ENCODE measurements at regions not wholly inside any gene's neighbourhood (a gene's known extent, or its start where the extent isn't known, plus 50 kb on each side); places are given as distances from the start of the nearest gene placed in this dataset.

DNA sequence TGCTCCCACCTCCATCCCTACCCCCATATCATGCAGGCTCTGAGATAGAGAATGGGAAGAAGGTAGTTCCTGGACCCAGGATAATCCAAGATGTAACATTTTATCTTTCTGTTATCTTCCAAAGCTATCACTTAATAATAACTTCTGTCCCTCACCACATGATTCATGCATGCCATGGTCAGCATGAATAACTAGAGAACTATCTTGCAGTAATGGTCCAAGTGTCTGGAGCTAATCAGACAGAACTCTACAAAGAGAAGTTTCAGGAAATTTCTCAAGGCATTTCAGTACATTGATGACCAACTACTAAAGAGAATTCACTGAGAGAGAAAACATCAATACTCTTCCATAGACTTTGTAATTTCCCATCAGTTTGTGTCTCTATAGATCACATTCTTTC is 1469.7 kb upstream of the PIK3C3 start:
- no peak for DNase-seq

DNA sequence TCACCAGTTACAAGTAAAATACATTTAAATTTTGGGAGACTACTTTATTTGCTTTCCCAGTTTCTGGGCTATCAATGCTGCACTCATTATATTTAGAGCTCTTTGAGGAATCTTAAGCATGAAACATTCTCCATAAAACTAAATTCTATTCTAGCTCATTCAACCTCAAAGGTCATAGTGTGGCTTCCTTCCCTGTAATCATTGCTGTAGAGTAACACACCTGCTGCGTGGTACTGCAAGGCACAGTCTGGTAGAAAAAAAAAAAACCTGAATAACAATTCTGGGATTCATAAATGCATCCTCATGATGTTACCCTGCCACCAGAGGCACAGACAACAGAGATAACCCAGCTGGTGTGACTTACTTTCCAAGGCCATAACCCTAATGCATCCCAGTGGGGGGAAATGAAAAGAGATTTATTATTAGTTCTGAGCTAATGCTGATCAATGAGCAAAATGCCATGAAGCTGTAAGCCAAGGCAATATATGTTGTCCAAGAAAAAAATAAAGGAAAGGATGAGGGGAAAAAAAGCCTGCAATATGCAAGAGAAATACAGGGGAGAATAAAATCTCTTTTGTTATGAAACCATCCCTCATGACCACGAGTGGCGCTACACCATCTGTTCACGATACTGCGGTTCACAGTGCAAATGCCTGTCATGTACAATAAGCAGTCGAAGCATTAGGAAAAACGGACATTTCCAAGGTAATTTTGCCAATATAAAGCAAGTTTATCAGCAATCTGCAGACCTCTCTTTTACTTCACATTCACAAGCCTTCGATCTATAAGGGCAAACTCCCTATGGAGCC is 1481.6 kb upstream of the PIK3C3 start:
- no peak for DNase-seq

DNA sequence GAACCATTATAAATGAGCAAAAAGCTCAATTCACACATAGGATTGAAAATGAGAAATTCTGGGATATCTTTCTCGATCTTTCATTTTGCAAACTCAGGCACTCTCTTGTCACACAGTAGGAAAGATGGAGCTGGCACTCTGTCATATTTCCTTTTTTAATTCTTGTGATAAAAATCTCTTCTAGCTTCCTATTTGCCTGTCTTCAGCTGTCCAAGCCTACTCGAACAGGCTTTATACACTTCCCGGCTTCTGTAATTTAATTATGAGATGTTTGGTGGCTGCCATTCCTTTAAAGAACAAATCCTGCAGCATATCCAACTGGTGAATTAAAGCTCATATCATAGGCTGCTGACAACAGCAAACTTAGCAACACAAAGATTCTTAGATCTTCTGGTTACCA is 1484.3 kb upstream of the PIK3C3 start:
- DNase-seq, result no peak

DNA sequence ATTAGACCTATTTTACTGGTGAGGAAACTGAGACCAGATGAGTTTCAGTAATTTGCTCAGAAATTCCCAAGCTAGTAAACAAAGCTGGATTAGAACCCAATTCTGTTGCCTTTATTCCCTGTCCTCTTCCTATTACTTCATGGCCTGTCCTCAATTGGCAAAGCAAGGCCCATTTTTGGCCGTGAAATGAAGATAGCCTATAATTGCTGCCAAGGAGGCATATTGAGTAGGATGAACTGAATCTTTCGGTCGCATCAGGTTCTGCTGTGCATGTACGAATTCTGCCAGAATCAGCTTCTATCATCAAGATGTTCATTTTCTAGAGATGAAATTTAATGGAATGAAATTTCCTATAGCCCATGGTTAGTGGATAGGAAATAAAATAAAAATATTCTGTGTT is 1485.2 kb upstream of the PIK3C3 start:
- DNase-seq, result no peak

DNA sequence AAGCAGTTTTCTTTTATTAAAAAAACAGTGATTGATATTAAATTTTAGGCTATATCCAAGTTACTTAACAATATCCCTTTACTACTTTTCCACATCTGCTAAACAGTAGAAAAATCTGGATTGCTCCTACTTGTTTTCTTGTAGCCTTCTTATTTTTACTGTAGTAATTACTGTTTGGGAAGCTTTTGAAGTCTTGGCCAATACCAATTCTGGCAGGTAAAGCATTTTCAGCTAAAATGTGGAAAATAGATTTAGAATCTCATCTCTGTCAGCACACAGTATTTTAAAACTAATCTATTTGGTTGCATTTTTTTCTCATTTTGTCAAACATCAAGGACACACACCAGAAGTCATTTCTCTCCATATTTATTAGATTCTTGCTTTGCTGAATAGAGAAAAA is 1485.7 kb upstream of the PIK3C3 start:
- no peak for DNase-seq

DNA sequence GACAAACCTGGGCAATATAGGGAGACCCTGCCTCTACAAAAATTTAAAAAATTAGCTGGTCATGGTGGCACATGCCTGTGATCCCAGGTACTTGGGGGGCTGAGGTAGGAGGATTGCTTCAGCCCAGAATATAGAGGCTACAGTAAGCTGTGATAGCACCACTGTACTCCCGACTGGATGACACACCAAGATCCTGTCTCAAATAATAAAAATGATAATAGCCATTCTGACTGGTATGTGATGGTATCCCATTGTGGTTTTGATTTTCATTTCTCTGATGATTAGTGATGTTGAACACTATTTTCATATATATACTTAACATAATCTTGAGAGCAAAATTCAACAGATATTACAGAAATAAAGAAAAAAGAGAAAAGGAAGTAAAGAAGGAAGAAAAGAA is 1491.0 kb upstream of the PIK3C3 start:
- no peak for DNase-seq

DNA sequence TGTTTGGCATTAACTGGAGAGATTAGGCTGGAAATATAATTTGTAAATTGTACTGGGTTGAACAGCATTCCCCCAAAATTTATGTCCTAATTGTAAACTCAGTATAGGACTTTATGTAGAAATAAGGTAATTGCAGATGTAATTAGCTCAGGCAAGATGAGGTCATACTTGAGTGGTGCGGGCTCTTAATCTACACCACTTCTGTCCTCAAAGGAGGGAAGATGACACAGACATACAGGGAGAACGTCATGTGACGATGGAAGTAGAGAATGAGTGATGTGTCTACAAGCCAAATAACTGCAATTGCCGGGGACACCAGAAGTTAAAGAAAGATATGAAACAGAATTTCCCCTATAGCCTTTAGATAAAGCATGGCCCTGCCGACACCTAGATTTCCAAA is 1501.1 kb upstream of the PIK3C3 start:
- DNase-seq, result no peak

DNA sequence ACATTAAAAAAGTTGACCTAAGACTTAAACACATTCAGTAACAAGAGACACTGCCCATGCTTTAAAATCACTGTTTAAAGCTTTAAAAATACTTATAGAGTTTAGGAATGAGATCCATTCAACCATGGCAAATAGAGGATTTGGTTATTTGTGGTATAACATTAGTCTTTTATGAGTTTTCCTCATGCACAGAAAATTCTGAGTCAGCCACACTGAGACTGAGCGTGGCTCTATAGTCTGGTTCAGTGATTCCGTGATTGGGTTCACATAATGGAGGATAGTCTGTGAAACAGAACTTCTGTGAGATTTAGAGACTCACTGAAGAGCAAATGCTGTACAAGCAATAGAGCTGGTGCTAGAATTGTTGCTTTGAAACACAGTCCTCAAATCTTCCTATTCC is 1502.4 kb upstream of the PIK3C3 start:
- DNase-seq, result no peak

DNA sequence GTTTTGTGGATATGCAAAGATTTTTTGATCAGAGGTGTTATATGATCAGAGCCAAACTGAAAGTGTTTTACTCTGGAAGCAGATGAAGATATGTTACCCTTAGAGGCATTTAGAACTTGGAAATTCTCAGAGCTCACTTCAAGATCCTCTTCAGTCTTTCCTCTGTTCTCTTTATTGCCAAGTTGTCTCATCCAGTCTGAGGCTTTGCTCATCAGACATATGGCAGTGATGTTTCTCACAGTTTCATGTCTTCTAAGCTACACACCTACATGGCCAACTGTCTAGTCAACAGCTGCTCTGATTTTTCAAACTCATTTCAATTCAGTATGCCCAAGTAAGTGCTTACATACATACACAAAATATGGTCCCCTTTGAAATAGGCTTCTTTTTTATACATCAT is 1504.3 kb upstream of the PIK3C3 start:
- DNase-seq, result no peak

DNA sequence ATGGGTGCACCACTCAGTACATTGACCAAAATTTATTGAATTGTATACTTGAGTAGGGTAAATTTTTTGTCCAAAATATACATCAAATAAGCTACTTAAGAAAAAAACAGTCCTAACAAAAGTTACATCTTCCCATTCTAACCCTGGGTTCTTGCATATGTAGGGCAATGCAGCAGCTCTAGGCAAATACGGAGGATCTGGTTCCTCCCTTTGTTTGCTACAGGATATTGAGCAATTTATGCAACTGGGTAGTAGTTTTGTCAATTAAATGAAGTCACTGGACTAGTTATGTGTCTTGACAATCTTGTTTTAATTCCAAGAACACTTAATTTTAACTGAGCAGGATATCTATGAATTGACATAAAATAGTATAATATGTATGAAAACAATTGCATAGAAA is 1507.2 kb upstream of the PIK3C3 start:
- DNase-seq, result no peak

DNA sequence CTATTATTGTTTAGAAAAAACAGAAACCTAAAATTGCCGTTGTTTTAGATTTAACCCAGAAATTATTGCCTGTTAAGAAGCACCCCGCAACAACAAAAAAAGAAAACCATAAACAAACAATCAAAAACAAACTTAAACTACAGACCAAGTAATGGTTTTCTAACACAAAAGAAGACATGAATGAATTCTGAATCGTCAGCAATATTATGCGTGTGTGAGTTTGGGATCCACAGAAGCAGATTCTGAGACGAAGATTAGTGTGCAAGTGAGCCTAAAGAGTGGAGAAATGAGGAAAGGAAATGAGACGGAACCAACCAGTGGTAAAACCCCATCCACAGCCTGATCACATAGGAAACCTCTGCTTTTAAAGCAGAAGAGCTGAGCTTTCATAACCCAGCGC is 1514.9 kb upstream of the PIK3C3 start:
- DNase-seq, result no peak

DNA sequence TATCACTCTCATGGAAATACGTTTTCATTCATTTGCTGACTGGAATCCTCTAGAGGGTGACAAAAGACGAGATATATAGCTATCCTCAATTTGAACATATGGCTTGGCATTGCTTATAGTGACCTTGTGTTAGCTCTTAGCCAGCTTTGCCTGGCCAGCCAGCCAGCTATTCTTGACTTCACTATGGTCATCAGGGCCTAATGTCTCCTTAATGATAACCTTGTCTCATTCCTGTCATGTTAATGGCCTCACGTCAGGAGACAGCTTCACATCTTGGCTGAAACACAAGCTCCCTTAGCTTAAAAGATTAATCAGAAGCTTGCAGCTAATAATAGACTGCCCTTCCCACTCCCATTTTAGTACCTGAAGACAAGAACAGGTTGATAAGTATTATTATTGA is 1517.5 kb upstream of the PIK3C3 start:
- DNase-seq, result no peak

DNA sequence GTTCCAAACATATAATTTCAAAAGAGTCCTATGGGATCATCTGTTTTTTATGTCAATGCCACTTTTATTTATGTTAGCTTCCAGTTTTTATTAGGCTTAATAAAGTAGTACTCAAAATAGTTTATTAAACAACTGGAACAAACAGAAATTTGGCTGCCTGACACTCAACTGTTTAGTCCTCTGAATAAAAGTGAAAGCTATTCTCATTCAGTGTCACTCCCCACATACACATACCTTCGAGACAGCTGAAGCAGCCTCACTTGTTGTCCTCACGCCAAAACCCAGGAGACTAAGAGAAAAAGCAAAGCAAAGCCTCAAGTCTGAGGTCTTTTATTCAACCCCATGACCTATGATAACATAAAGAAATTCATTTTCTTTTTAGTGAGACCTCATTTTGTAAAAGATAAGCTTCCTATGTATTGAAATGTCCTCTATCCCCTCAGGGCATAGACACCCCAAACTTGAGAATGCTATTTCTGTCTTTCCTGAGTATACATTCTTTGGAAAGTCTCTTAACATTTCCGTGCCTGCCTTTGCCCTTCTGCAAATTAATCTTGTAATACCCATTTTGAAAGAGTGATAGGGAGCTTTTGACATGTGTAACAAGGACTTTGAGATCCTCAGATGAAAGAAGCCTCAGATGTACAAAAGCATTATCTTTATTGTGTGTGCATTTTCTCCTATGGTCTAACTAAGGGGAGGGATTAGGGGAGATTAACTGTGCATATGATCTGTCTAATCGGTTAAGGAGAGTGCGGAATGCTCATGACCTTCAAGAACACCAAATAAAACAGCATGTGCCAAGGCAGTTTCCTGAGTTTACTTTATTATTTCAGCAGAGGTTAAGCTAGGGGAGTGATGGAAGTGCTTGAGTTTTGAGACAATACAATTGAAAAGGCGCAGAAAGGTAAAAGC is 1523.7 kb upstream of the PIK3C3 start:
- no peak for DNase-seq

DNA sequence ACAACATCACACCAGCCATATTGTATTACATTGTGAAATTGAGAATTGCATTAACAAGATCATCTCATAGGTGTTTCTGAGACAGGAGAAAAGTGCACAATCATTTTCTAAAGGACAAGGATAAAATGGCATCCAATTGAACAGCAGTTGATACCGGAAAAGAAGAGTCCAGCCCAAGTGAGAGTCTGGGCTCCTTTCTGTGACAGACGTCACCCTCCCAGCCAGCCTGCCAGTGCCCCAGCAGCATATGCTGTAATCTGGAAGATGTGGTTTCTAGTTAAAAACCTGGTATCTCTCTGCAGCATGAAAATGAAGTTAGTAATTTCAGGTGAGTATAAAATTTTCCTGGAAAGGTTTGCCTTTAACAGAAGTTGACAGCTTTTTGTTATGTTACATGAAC is 1531.7 kb upstream of the PIK3C3 start:
- DNase-seq, result no peak

DNA sequence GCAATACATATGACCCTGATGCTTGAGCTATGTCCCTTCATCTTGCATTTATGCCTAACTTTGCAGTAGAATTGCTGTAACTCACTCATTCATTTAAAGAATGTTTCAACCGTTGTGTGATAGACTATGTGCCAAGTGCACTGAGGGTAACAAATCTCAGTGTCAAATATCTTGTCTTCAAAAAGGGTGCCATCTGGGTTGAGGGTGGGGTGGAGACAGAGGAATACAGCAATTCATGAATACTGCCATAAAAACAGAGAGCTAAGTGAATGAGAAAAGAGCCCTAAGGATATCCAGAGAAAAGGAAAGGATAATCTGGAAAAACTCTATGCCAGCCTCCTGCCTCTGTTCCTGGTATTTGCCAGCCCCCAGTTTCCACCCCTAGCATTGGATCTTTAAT is 1534.4 kb upstream of the PIK3C3 start:
- DNase-seq, result no peak

DNA sequence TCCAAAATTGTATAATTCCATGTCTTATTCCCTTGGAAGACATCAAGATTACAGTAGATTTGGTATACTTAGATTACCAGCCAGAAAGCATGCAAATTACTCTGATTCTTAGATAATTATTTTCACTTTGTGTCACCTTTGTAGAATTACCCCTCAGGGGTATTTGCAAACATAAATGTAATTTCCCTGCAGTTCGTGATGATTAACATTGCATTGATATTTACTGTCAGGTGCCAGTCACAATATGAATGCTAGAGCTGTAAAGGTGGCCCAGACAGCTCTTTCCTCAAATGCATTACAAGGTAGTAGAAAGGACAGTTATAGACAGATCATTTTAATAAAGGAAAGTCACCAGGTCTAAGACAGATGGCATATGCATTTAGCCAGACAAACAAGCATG is 1537.5 kb upstream of the PIK3C3 start:
- DNase-seq, result no peak

DNA sequence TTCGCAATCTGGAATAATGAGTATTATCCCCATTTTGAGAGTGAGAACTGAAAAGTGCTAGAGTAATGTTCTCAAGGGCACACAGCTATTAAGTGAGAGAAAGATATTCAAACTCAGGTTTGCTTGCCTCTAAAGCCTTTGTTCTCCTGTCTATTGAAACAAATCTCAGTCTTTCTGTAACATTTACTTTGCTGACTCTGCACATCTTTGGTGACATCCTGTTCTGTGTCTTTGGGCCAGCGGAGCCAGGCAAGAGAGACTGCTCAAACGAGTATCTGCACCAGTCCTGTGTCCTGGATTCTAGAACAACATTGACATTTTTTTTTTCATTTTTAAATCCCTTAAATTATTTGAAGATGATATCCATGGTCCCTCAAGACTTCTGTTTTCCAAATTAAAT is 1539.2 kb upstream of the PIK3C3 start:
- no peak for DNase-seq

DNA sequence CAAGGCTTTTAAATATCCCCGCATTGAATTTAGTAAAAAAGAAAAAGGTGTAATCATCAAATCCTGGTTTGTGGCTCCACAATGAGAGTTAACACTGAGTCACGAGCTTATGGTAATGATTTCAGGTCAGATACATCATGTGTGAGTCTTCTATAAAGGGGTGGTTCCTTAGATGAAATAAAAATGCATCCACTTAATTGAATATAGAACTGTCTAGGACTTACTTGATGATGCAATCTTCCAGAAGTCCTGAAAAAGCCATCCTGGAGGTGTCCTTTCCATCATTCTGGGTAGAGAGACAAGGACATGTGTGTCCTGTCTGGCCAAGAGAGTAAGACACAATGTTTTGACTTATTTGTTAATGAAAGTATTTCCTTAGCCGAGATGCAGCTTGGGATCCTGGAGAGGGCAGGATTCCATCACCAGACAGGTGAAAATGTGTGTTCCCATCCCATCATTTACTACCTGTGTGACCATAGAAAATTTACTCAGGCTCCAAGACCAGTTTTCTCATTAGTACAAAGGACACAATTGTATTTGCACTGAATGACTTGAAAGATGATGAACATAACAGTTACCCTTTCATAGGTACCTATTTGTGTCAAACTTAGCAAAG is 1539.8 kb upstream of the PIK3C3 start:
- DNase-seq, result no peak

DNA sequence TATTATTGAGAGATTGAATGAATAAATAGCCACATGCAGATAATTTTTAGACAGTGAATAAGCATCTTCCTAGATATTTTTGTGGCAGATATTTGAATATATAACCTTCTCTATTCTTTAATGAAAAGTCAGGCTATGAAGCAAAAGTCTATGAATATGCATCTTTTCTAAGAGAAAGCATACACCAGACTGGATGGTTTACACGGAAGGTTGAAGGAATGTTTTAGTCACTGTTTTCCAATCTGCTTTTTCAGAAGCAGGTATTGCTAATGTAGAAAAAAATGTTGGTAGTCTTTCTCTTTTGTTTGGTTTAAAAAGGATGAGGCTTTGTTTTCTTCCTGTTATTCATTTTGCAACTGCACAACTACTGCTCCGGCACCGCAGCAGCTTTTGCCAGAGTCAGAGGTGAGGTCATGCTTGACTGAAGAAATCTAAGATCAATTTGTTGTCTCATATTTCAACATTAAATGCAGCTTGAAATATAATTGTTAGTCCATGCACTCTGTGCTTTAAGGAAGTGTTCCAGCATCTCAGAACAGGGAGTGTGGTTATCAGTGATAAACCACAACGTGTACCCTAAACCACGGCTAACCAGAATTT is 1540.8 kb upstream of the PIK3C3 start:
- DNase-seq, result peak; percentile 36

DNA sequence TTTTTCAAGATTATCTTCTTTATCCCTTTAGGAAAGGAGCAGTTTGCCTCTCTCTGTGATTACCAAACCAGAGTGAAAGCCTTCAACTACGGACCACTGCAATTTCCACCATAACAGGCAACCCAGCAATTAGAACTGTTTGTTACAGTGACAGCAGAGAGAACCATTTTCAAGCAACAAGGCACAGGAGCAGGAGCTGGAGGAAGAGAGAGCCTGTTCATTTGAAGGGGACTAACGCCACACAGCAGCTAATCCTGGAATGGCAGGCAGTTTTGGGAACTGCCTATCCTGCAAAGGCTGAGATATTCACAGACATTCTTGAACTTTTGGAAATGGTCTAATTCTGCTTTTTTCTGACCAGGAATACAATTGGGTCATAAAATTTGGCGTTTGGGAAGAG is 1541.9 kb upstream of the PIK3C3 start:
- DNase-seq, result peak; percentile 66

DNA sequence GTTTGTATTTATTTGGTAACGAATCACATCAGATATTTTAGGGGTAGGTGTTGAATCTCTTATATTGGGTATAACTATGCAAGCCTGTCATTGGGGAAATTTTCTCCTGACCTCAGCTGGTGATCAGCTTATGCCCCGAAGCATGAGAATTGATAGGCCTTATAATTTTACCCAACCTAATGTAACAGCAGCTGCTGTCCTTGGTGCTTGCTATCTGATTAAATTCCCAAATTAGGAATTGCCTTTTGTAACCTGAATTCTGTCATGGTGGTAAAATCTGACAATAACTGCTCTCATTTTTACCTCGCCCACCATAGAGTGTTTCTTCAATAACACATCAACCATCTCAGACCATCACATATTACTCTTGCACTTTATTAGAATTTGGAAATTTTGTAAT is 1542.6 kb upstream of the PIK3C3 start:
- no peak for DNase-seq

DNA sequence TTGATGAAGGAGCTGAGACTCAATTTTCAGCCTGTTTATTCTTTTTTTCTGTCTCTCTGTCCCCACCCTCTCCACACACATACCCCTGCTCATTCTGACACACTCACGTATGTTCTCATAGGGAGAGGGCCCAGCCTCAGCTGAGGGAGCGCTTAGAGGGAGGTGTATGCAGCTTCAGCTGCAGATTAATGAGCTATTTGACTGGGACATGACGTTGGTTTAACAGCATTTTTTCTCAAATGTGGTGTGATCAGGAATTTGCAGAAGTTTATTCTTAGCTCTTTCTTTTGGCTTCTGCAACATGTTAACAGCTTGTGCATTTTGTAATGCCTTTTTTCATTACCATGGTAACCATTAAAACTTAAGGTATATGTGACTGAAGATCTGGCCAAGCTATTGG is 1547.1 kb upstream of the PIK3C3 start:
- DNase-seq, result no peak

DNA sequence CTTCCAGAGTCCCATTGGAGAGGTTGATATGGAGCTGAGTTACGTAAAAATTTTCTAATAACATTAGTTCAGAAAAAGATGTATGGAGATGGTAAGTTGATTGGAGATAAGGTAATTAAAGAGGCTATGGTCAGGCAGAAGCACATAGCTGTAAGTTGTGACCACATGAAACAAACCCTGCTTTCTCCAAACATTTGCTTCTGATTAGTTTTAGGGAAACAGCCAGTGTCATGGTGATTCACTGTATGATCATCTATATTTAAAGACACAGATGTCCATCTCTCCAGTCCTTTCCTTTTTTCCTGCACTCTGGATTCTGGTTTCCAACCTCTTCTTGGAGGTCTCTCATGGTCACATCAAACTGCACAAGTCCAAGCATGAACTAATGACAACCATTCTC is 1550.8 kb upstream of the PIK3C3 start:
- DNase-seq, result no peak

DNA sequence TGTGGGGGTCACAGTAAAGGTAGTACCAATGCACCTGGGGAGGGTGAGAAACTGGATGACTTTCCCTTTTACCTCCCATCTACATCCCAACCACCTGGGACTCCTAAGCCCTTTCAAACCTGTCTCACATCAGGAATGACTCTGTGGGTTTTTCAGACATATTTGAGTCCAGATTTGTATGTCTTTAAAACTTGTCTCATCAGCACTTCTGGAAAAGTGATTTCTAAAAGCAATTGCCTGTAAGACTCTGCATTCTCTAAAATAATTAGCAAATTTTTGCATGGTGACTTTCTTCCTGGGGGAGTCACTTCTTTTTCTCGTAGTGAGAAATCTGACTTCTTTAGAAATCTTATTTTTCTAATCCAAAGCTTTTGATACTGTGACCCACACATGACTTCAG is 1553.0 kb upstream of the PIK3C3 start:
- DNase-seq, result no peak

All from NCI-H1092 treated with DMSO at 0.1 percent for 48 hours (cell line).